SH-SY5Y (cell line): ENCODE measurements at regions not wholly inside any gene's neighbourhood (a gene's known extent, or its start where the extent isn't known, plus 50 kb on each side); places are given as distances from the start of the nearest gene placed in this dataset.

Source experiments
- GATA2 ChIP-seq: IDR thresholded peaks from 2 replicates; pipeline ENCODE4 v1.6.1; 2011; ENCODE audit warnings: mild to moderate bottlenecking, low read depth, low read length
- GATA3 ChIP-seq: IDR thresholded peaks from 2 replicates; pipeline ENCODE4 v1.6.1; 2011; ENCODE audit warnings: low read depth, mild to moderate bottlenecking, low read length, moderate library complexity

GRCh38 chr5:166992874-166993722, 1298.3 kb upstream of the WWC1 start:
- TF ChIP-seq GATA2 = no peak
- TF ChIP-seq GATA3 = no peak
